Mucosa of descending colon (tissue), 3 donors: ENCODE measurements at regions not wholly inside any gene's neighbourhood (a gene's known extent, or its start where the extent isn't known, plus 50 kb on each side); places are given as distances from the start of the nearest gene placed in this dataset.
A peak's percentile ranks its signal among the peaks of the same experiment; 100 is the strongest.

Experiments used
- ATAC-seq: fragments of 200-7000 bp; cut with Tn5 transposase; one replicate; pipeline ENCODE4 v1.9.1; 2020; ENCODE audit warnings: mild to moderate bottlenecking, moderate library complexity
- DNase-seq, 3 donors: peaks; one replicate each; pipeline ENCODE4 v3.0.0-alpha.2; 2020
- H3K36me3 ChIP-seq: fragments of 200-600 bp; one replicate; pipeline ENCODE4 v1.8.0; 2021; ENCODE audit warnings: low read depth, mild to moderate bottlenecking
- H3K4me1 ChIP-seq: fragments of 200-600 bp; one replicate; pipeline ENCODE4 v1.8.0; 2021; ENCODE audit warnings: low read depth, mild to moderate bottlenecking
- H3K4me3 ChIP-seq: fragments of 200-600 bp; one replicate; pipeline ENCODE4 v1.8.0; 2021; ENCODE audit warnings: mild to moderate bottlenecking
- H3K9me3 ChIP-seq: fragments of 200-600 bp; one replicate; pipeline ENCODE4 v1.8.0; 2021; ENCODE audit warnings: mild to moderate bottlenecking
- intact Hi-C, 2 donors: fragments of 100-400 bp; cut with DNase I in 1 of 2; cut with micrococcal nuclease in 1 of 2; formaldehyde crosslinking; loops; one replicate each; pipeline versions ENCODE4 v1.11.0 to v1.11.1; 2022; cut with DNase I, micrococcal nuclease
- TF ChIP-seq, protein P1 (sequence below): fragments of 200-600 bp; IDR thresholded peaks from one replicate; pipeline ENCODE4 v1.8.0; 2022; ENCODE audit warnings: antibody characterized with exemption, mild to moderate bottlenecking
- donor health status: DM: no; HTN: no; CAD: no; lungs with moderate emphysema.
- donor health status: DM: no; HTN: no; CAD: no.
- donor health status: DM: no; HTN: yes; CAD: no.

DNA sequence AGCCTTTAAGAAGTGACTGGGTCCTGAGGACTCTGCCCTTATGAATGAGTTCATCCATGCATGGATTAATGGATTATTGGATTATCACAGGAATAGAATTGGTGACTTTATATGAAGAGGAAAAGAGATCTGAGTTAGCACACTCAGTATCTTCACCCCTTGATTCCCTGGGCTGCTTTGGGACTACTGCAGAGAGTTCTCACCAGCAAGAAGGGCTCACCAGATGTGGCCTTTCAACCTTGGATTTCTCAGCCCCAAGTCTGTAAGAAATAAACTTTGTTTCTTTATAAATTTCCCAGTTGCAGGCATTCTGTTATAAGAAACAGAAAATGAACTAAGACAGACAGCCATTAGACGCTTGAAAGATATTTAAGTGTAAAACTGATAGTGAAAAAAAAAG, 509.2 kb downstream of the FLRT2 start:
- intact Hi-C loops = no loop called here
- ATAC-seq (no peak), DNase-seq (no peak)
- H3K4me1 ChIP-seq = no peaks in the 10 kb centered on the region
- H3K9me3 ChIP-seq = no peaks in the 10 kb centered on the region
- TF ChIP-seq, protein P1, sequence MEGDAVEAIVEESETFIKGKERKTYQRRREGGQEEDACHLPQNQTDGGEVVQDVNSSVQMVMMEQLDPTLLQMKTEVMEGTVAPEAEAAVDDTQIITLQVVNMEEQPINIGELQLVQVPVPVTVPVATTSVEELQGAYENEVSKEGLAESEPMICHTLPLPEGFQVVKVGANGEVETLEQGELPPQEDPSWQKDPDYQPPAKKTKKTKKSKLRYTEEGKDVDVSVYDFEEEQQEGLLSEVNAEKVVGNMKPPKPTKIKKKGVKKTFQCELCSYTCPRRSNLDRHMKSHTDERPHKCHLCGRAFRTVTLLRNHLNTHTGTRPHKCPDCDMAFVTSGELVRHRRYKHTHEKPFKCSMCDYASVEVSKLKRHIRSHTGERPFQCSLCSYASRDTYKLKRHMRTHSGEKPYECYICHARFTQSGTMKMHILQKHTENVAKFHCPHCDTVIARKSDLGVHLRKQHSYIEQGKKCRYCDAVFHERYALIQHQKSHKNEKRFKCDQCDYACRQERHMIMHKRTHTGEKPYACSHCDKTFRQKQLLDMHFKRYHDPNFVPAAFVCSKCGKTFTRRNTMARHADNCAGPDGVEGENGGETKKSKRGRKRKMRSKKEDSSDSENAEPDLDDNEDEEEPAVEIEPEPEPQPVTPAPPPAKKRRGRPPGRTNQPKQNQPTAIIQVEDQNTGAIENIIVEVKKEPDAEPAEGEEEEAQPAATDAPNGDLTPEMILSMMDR = no peak
- H3K36me3 ChIP-seq = no peaks in the 10 kb centered on the region
- H3K4me3 ChIP-seq = no peak overlapping the region

DNA sequence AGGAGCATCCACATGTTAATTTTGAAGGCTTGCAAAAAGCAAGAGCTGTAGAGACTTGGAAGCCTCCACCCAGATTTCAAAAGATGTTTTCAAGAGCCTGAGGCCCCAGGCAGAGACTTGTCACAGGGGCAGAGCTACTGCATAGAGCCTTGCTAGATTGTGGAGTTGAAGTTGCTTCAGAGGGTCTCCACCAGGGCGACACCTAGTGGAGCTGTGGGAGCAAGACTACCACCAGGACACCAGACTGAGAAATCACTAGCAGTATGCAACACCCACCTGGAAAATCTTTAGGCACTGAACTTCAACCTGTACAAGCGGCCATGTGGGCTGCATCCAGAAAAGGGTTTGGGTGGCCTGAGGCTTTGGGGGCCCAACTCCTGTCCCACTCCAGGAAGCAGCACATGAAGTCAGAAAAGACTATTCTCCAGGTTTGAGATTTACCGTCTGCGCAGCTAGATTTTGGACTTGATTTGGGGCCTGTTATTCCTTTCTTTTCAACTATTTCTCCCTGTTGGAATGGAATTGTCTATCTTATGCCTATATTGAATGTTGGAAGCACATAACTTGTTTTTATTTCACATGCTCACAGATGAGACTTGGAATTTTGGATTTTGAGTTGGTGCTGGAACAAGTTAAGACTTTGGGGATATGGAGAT, 508.6 kb downstream of the FLRT2 start:
- peak in 1 of 3 donors; percentile 25 for DNase-seq
- intact Hi-C loops = no loop called here
- TF ChIP-seq, protein P1 = peak; percentile 7
- H3K9me3 ChIP-seq = no peaks in the 10 kb centered on the region
- H3K36me3 ChIP-seq = no peaks in the 10 kb centered on the region
- ATAC-seq = no peak
- H3K4me1 ChIP-seq = no peaks in the 10 kb centered on the region
- no peak overlapping the region for H3K4me3 ChIP-seq

DNA sequence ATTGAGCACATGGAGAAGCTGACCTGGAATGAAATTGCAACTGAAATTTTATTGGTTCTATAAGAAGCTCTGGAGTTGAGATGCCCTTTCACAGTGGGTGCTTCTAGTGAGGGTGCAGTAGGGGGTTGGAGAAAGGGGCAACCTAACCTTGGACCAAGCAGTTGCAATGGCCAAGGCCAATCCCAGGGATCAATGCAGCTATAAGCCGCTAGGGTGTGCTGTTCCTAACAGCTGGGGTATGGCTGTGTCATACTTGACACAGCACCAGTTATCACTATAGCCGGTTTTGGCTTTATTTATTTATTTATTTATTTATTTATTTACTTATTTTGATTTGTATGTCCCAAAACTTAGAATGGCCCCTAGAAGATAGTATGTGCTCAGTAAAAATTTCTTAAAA, 505.9 kb downstream of the FLRT2 start:
- DNase-seq (no peak), ATAC-seq (no peak)
- H3K9me3 ChIP-seq = no peaks in the 10 kb centered on the region
- no peaks in the 10 kb centered on the region for H3K4me1 ChIP-seq
- H3K36me3 ChIP-seq = no peaks in the 10 kb centered on the region
- TF ChIP-seq, protein P1 = no peak
- intact Hi-C loops = no loop called here
- no peak overlapping the region for H3K4me3 ChIP-seq

DNA sequence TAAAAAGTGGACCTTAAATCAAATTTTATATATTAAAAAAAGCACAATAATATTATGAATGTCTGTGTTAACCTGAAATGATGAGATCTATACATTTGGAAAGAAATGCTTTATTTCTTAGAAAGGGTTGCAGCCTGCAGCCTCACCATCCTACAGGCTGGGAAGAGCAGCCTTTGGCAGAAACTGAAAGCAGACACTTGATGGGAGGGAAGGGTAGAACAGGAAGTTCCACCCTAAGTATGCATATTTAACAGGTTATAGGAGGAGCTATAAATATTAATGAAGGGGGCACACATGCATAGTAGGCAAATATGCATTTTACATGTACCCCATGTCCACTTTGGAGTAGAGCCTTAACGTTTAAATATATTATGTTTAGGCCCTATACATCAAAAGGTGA, 498.0 kb downstream of the FLRT2 start:
- no peaks in the 10 kb centered on the region for H3K36me3 ChIP-seq
- peaks cover 21% of the 10 kb centered on the region for H3K9me3 ChIP-seq
- H3K4me1 ChIP-seq = no peaks in the 10 kb centered on the region
- DNase-seq (no peak), ATAC-seq (no peak)
- TF ChIP-seq, protein P1 = no peak
- intact Hi-C loops = no loop called here
- no peak overlapping the region for H3K4me3 ChIP-seq

DNA sequence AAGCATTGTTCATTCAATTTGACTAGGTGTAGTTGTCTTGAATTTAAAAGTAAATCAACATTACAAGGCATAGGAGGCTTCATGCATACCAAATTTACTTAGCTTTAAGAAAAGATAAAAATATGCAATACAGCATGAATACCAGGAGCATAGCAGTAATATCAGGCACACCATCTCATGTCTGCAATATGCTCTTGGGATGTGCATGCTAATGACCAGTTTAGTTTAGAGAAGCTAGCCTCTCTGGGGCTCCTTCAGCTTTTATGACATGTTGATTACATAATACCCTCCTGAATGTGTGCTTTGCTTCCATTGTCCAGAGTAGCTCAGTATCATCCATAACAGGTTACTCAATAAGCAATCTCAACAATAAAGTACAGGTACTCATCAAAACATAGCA, 497.2 kb downstream of the FLRT2 start:
- Histone ChIP-seq H3K4me3 (no peak overlapping the region), H3K4me1 (no peaks in the 10 kb centered on the region), H3K36me3 (no peaks in the 10 kb centered on the region), H3K9me3 (peaks cover 25% of the 10 kb centered on the region)
- DNase-seq (no peak), ATAC-seq (no peak)
- TF ChIP-seq, protein P1 = no peak
- intact Hi-C loops = no loop called here
